GM12891 (cell line): ENCODE measurements at regions not wholly inside any gene's neighbourhood (a gene's known extent, or its start where the extent isn't known, plus 50 kb on each side); places are given as distances from the start of the nearest gene placed in this dataset.

Experiments
- DNase-seq: peaks from one replicate; pipeline ENCODE4 v3.0.0; 2011; ENCODE audit warnings: low spot score; ENCODE audit not compliant: insufficient read length
- FAIRE-seq: peaks from 2 replicates; lab custom pipeline; 2011; peaks lifted over from hg19 to GRCh38; lab: Jason Lieb, UNC
- PAX5 ChIP-seq: IDR thresholded peaks from 2 replicates; pipeline ENCODE4 v1.6.1; 2011; ENCODE audit warnings: low read length, moderate library complexity, mild to moderate bottlenecking; ENCODE audit not compliant: insufficient read depth, severe bottlenecking
- POLR2A ChIP-seq: IDR thresholded peaks from 2 replicates; pipeline ENCODE4 v1.6.1; 2011; ENCODE audit warnings: low read depth, low read length, control low read depth
- POLR2AphosphoS5 ChIP-seq: IDR thresholded peaks from 2 replicates; pipeline ENCODE4 v1.6.1; 2011; ENCODE audit warnings: low read depth, low read length, control low read depth
- POU2F2 ChIP-seq: IDR thresholded peaks from 2 replicates; pipeline ENCODE4 v1.6.1; 2011; ENCODE audit warnings: low read depth, mild to moderate bottlenecking, control low read depth, low read length, moderate library complexity
- SPI1 ChIP-seq: IDR thresholded peaks from 2 replicates; pipeline ENCODE4 v1.6.1; 2011; ENCODE audit warnings: low read depth, low read length, control low read depth
- TAF1 ChIP-seq: IDR thresholded peaks from 2 replicates; pipeline ENCODE4 v1.6.1; 2011; ENCODE audit warnings: low read depth, low read length, control low read depth

- no peak for DNase-seq
- FAIRE-seq, result no peak
- no peak for TF ChIP-seq TAF1
- no peak for TF ChIP-seq PAX5
- TF ChIP-seq POLR2A, result no peak
Observed at GRCh38 chr6:144702781-144703180, 417.6 kb downstream of the UTRN start.

GRCh38 chr6:144710207-144710606 is 425.1 kb downstream of the UTRN start:
- TF ChIP-seq SPI1 (no peak), POLR2AphosphoS5 (no peak), POU2F2 (no peak), POLR2A (no peak), TAF1 (no peak), PAX5 (no peak)
- no peak for DNase-seq
- no peak for FAIRE-seq

- FAIRE-seq (no peak), DNase-seq (no peak)
- no peak for TF ChIP-seq TAF1
Observed at GRCh38 chr6:144711661-144712060, 426.5 kb downstream of the UTRN start.

- DNase-seq (no peak), FAIRE-seq (no peak)
- no peak for TF ChIP-seq POLR2A
- no peak for TF ChIP-seq POU2F2
- no peak for TF ChIP-seq TAF1
- no peak for TF ChIP-seq PAX5
- no peak for TF ChIP-seq SPI1
- TF ChIP-seq POLR2AphosphoS5, result no peak
Observed at GRCh38 chr6:144712541-144712940, 427.4 kb downstream of the UTRN start.

GRCh38 chr6:144714021-144714712 is 429.0 kb downstream of the UTRN start:
- FAIRE-seq, result no peak
- DNase-seq, result no peak
- no peak for TF ChIP-seq POLR2AphosphoS5
- no peak for TF ChIP-seq POU2F2
- TF ChIP-seq PAX5, result no peak
- TF ChIP-seq SPI1, result no peak
- no peak for TF ChIP-seq POLR2A
- no peak for TF ChIP-seq TAF1

GRCh38 chr6:144715344-144715743 is 430.2 kb downstream of the UTRN start:
- no peak for DNase-seq
- no peak for FAIRE-seq
- TF ChIP-seq PAX5 (no peak), POLR2AphosphoS5 (no peak), POLR2A (no peak), POU2F2 (no peak), SPI1 (no peak), TAF1 (no peak)

- no peak for TF ChIP-seq SPI1
- TF ChIP-seq POLR2AphosphoS5, result no peak
- no peak for TF ChIP-seq POU2F2
- no peak for TF ChIP-seq TAF1
- no peak for TF ChIP-seq POLR2A
- TF ChIP-seq PAX5, result no peak
- FAIRE-seq (no peak), DNase-seq (no peak)
Observed at GRCh38 chr6:144718431-144718830, 433.3 kb downstream of the UTRN start.

GRCh38 chr6:144721232-144721631 is 436.1 kb downstream of the UTRN start:
- FAIRE-seq, result no peak
- TF ChIP-seq POLR2AphosphoS5, result no peak
- TF ChIP-seq POU2F2, result no peak
- no peak for TF ChIP-seq PAX5
- no peak for DNase-seq

GRCh38 chr6:144722154-144722737 is 437.1 kb downstream of the UTRN start:
- DNase-seq, result no peak
- TF ChIP-seq SPI1, result no peak
- TF ChIP-seq POLR2A, result no peak
- no peak for TF ChIP-seq POU2F2
- no peak for TF ChIP-seq POLR2AphosphoS5
- no peak for TF ChIP-seq PAX5
- TF ChIP-seq TAF1, result no peak

GRCh38 chr6:144722925-144723324 is 437.8 kb downstream of the UTRN start:
- FAIRE-seq (no peak), DNase-seq (no peak)
- TF ChIP-seq PAX5 (no peak), POLR2A (no peak), SPI1 (peak; percentile 77), POU2F2 (no peak), POLR2AphosphoS5 (no peak), TAF1 (no peak)

More at GRCh38 chr6:144722154-144722737, 437.1 kb downstream of the UTRN start:
- no peak for FAIRE-seq
